Neural progenitor cell (in vitro differentiated cells): ENCODE measurements at regions not wholly inside any gene's neighbourhood (a gene's known extent, or its start where the extent isn't known, plus 50 kb on each side); places are given as distances from the start of the nearest gene placed in this dataset.
"Not testable (repeated sequence)": the region's sequence is repeated elsewhere in the genome, so short reads cannot be mapped to it uniquely, and the experiment has no call there.

Source experiments
- EZH2 ChIP-seq: fragments of 200-600 bp; sonication (generic); IDR thresholded peaks from 2 replicates; pipeline ENCODE4 v1.6.1; 2017; ENCODE audit warnings: antibody characterized with exemption, mild to moderate bottlenecking, moderate library complexity
- EZH2phosphoT487 ChIP-seq: fragments of 200-600 bp; sonication (generic); IDR thresholded peaks from 2 replicates; pipeline ENCODE4 v1.6.1; 2017; ENCODE audit warnings: antibody characterized with exemption
- TF ChIP-seq, protein P1 (sequence below): fragments of 200-600 bp; sonication (generic); IDR thresholded peaks from 2 replicates; pipeline ENCODE4 v1.5.1; 2017; ENCODE audit warnings: antibody characterized with exemption, mild to moderate bottlenecking

DNA sequence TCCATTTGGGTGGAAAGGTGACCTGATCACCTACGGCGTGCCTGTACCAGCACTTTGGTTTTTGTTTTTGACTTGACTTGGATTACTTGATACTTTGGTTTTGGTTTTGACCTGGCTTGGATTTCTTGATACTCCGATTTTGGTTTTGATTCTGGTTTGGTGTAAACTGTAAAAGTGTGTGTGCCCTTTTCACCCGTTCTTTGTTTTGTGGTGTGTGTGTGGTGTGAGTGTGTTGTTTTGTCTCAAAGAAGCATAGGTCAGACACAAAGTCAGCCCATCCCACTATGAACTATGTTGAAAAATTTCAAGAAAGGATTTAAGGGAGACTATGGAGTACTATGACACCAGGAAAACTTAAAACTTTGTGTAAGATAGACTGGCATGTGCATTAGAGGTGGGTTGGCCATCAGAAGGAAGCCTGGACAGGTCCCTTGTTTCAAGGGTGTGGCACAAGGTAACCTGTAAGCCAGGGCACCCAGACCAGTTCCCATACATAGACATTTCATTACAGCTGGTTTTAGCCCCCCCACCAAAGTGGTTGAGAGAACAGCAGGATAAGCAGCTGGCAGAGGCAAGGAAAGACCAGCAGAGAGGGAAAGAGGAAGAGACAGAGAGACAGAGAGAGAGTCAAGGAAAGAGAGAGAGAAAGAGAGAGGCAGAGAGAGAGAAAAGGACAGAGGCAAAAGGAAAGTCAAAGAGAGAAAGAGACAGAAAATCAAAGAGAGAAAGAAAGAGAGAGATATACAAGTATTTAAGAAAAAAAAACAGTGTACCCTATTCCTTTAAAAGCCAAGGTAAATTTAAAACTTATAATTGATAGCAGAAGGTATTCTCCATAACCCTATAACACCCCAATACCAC is 187.9 kb upstream of the NDUFV2 start:
- TF ChIP-seq, protein P1, sequence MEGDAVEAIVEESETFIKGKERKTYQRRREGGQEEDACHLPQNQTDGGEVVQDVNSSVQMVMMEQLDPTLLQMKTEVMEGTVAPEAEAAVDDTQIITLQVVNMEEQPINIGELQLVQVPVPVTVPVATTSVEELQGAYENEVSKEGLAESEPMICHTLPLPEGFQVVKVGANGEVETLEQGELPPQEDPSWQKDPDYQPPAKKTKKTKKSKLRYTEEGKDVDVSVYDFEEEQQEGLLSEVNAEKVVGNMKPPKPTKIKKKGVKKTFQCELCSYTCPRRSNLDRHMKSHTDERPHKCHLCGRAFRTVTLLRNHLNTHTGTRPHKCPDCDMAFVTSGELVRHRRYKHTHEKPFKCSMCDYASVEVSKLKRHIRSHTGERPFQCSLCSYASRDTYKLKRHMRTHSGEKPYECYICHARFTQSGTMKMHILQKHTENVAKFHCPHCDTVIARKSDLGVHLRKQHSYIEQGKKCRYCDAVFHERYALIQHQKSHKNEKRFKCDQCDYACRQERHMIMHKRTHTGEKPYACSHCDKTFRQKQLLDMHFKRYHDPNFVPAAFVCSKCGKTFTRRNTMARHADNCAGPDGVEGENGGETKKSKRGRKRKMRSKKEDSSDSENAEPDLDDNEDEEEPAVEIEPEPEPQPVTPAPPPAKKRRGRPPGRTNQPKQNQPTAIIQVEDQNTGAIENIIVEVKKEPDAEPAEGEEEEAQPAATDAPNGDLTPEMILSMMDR = not testable (repeated sequence)
- not testable (repeated sequence) for TF ChIP-seq EZH2, EZH2phosphoT487
